ENCODE measurements at regions not wholly inside any gene's neighbourhood (a gene's known extent, or its start where the extent isn't known, plus 50 kb on each side); places are given as distances from the start of the nearest gene placed in this dataset.

- TF ChIP-seq CTCF (IDR thresholded peaks at IDR 0.05) = no peak
- no peak for TF ChIP-seq EZH2 (IDR thresholded peaks at IDR 0.05; ENCODE audit: borderline replicate concordance, insufficient read depth, low read depth, low read length, poor library complexity, severe bottlenecking)
These were observed 1454.6 kb downstream of the AACS start for GRCh38 chr12:126519833-126520232.

All from B cell (primary cell).